ENCODE measurements at regions not wholly inside any gene's neighbourhood (a gene's known extent, or its start where the extent isn't known, plus 50 kb on each side); places are given as distances from the start of the nearest gene placed in this dataset.

DNA sequence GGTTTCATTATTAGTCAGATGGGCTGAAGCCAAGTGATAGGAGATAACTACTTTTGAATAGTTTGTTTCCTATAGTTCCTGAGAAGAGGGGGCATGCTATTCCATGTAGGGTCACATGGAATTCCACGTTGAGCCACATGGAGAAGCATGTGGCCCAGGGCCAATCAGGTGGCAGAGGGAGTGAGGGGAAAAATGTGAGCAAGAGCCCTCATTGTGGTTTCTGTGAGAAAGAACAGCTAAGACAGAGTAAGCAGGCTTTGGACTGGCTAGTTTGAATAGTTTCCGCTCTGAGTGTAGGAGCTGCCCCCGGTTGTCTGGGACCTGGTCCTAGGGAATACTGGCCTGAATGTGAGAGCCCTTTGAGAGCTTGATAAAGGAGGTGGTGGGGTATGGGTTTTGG is 69.9 kb upstream of the CNTNAP4 start:
- TF ChIP-seq, protein P1, sequence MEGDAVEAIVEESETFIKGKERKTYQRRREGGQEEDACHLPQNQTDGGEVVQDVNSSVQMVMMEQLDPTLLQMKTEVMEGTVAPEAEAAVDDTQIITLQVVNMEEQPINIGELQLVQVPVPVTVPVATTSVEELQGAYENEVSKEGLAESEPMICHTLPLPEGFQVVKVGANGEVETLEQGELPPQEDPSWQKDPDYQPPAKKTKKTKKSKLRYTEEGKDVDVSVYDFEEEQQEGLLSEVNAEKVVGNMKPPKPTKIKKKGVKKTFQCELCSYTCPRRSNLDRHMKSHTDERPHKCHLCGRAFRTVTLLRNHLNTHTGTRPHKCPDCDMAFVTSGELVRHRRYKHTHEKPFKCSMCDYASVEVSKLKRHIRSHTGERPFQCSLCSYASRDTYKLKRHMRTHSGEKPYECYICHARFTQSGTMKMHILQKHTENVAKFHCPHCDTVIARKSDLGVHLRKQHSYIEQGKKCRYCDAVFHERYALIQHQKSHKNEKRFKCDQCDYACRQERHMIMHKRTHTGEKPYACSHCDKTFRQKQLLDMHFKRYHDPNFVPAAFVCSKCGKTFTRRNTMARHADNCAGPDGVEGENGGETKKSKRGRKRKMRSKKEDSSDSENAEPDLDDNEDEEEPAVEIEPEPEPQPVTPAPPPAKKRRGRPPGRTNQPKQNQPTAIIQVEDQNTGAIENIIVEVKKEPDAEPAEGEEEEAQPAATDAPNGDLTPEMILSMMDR (IDR thresholded peaks at IDR 0.05), result no peak
- TF ChIP-seq POLR2AphosphoS5 (IDR thresholded peaks at IDR 0.05), result no peak

All from sigmoid colon (tissue), 4 donors.